ENCODE measurements at regions not wholly inside any gene's neighbourhood (a gene's known extent, or its start where the extent isn't known, plus 50 kb on each side); places are given as distances from the start of the nearest gene placed in this dataset.

DNA sequence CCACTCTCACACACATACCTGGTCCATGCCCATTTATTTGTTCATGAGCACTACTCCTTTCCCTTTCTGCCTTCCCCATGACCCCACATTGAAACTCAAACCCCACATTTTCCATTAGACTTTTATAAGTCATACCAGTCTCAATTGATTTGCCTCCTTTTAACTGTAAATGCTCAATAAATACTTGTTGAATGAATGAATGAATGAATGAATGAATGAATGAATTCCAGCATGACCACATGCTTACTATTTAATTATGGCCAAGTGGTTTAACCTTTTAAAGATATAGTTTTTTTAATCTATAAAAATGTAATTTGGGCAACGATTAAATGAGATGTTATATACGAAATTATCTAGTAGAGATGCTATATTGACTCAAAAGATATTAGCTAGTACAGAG, 54.1 kb upstream of the GRAMD2B start:
- DNase-seq (ENCODE audit: low read depth, low spot score): no peak
- no peak for FAIRE-seq
- Histone ChIP-seq H3K4me3 (no peak overlapping the region), H3K9ac (ENCODE audit: control insufficient read depth, insufficient read depth, low read length) (no peak overlapping the region), H3K79me2 (ENCODE audit: control insufficient read depth, insufficient read depth, low read length) (no peaks in the 10 kb centered on the region), H3K9me3 (replicated peaks; ENCODE audit: control insufficient read depth, insufficient read depth, low read length) (no peaks in the 10 kb centered on the region), H3K4me1 (ENCODE audit: control insufficient read depth, insufficient read depth, low read length) (no peaks in the 10 kb centered on the region), H2AFZ (ENCODE audit: control insufficient read depth, low read depth, low read length) (no peak overlapping the region), H3K27me3 (replicated peaks in 1 of 2; ENCODE audit: control insufficient read depth in 2 of 2, insufficient read depth in 2 of 2, low read length in 1 of 2) (no peaks in the 10 kb centered on the region), H4K20me1 (ENCODE audit: control insufficient read depth, insufficient read depth) (no peaks in the 10 kb centered on the region), H3K4me2 (ENCODE audit: control insufficient read depth, insufficient read depth) (no peak overlapping the region), H3K27ac (ENCODE audit: control insufficient read depth, insufficient read depth) (no peak overlapping the region), H3K36me3 (ENCODE audit: control insufficient read depth in 2 of 2, insufficient read depth in 2 of 2, low read length in 1 of 2) (no peaks in the 10 kb centered on the region)
- ATAC-seq: no peak
- BruUV-seq (replicated peaks): no TSS peak
- intact Hi-C loops (cut with micrococcal nuclease; ENCODE audit: unreplicated experiment): no loop called here
- CTCF ChIA-PET: interaction anchor here (0.7 to 2.4 kb wide), 5 partner anchors 11 to 170 kb away, joined by 3 to 6 read pairs (median 5); no protein-coding TSS in a partner anchor
- 88% methylated on average over 2 of the region's 2 CpGs for WGBS (ENCODE audit: insufficient coverage, insufficient replicate concordance, low lambda C conversion rate, missing lambda C conversion rate)
- RAD21 ChIA-PET (ENCODE audit: unreplicated experiment): no interaction called here
- in situ Hi-C loops (cut with MboI): no loop called here
- TF ChIP-seq ZNF24 (IDR thresholded peaks at IDR 0.05): peak; percentile 91
- TF ChIP-seq, protein P1, sequence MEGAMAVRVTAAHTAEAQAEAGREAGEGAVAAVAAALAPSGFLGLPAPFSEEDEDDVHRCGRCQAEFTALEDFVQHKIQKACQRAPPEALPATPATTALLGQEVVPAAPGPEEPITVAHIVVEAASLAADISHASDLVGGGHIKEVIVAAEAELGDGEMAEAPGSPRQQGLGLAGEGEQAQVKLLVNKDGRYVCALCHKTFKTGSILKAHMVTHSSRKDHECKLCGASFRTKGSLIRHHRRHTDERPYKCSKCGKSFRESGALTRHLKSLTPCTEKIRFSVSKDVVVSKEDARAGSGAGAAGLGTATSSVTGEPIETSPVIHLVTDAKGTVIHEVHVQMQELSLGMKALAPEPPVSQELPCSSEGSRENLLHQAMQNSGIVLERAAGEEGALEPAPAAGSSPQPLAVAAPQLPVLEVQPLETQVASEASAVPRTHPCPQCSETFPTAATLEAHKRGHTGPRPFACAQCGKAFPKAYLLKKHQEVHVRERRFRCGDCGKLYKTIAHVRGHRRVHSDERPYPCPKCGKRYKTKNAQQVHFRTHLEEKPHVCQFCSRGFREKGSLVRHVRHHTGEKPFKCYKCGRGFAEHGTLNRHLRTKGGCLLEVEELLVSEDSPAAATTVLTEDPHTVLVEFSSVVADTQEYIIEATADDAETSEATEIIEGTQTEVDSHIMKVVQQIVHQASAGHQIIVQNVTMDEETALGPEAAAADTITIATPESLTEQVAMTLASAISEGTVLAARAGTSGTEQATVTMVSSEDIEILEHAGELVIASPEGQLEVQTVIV (IDR thresholded peaks at IDR 0.05; ENCODE audit: borderline replicate concordance, partially characterized antibody): no peak
- POLR2A ChIA-PET: interaction anchor here (0.6 kb wide), 1 partner anchor 656 kb away, joined by 3 read pairs; no protein-coding TSS in a partner anchor
- SMC1A ChIA-PET (ENCODE audit: uncharacterized antibody, unreplicated experiment): interaction anchor here (0.7 to 2.8 kb wide), 8 partner anchors 9 to 132 kb away, joined by 3 to 13 read pairs (median 4); no protein-coding TSS in a partner anchor

DNA sequence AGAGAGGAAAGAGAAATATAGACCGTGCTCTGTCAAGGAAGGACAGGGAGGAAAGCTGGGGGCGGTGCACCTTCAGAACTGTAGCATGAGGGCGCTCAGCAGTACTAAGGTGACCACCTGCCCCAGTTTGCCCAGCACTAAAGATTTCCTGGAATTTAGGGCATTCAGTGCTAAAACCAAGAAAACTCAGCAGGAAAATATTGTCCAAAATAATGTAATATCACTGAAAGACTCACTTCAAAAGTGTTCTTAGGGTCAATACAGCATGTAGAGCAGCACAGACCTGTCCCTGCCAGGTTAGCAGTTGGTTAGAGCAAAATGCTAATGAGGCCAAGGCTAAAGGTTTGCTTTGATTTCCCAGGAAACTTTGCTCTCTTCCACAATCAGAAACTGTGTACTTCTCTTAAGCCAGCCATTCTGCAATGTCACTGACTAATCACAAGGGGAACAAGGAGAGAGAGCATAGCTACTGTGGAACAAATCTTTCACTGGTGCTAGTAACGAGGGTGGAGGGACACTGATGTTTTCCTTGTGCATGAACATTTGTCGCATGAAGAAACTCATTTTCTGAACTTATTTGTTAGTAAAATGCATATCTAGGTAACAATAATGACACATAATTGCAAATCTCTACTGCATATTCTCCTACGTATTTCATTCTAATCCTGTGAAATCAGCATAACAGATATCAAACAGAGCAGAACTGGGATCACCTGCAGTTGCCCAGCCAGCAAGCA, 53.0 kb upstream of the GRAMD2B start:
- Histone ChIP-seq H2AFZ (ENCODE audit: control insufficient read depth, low read depth, low read length) (no peak overlapping the region), H3K27ac (ENCODE audit: control insufficient read depth, insufficient read depth) (no peak overlapping the region), H3K4me1 (ENCODE audit: control insufficient read depth, insufficient read depth, low read length) (no peaks in the 10 kb centered on the region), H3K79me2 (ENCODE audit: control insufficient read depth, insufficient read depth, low read length) (no peaks in the 10 kb centered on the region), H3K4me2 (ENCODE audit: control insufficient read depth, insufficient read depth) (no peak overlapping the region), H3K9ac (ENCODE audit: control insufficient read depth, insufficient read depth, low read length) (no peak overlapping the region), H3K27me3 (replicated peaks in 1 of 2; ENCODE audit: control insufficient read depth in 2 of 2, insufficient read depth in 2 of 2, low read length in 1 of 2) (no peaks in the 10 kb centered on the region), H4K20me1 (ENCODE audit: control insufficient read depth, insufficient read depth) (no peaks in the 10 kb centered on the region), H3K4me3 (no peak overlapping the region), H3K9me3 (replicated peaks; ENCODE audit: control insufficient read depth, insufficient read depth, low read length) (no peaks in the 10 kb centered on the region), H3K36me3 (ENCODE audit: control insufficient read depth in 2 of 2, insufficient read depth in 2 of 2, low read length in 1 of 2) (no peaks in the 10 kb centered on the region)
- in situ Hi-C loops (cut with MboI): no loop called here
- ATAC-seq (peak; percentile 34; the same call in 1 of the 3 replicates), FAIRE-seq (no peak), DNase-seq (ENCODE audit: low read depth, low spot score) (no peak)
- intact Hi-C loops (cut with micrococcal nuclease; ENCODE audit: unreplicated experiment): no loop called here
- POLR2A ChIA-PET: interaction anchor here (0.6 kb wide), 1 partner anchor 655 kb away, joined by 3 read pairs; no protein-coding TSS in a partner anchor
- CTCF ChIA-PET: interaction anchor here (0.7 to 1.3 kb wide), 2 partner anchors 12 to 16 kb away, joined by 4 to 6 read pairs; no protein-coding TSS in a partner anchor
- WGBS (ENCODE audit: insufficient coverage, insufficient replicate concordance, low lambda C conversion rate, missing lambda C conversion rate): 57% methylated on average over 6 of the region's 6 CpGs
- SMC1A ChIA-PET (ENCODE audit: uncharacterized antibody, unreplicated experiment): interaction anchor here (0.7 to 2.8 kb wide), 5 partner anchors 10 to 131 kb away, joined by 4 to 13 read pairs (median 5); no protein-coding TSS in a partner anchor
- RAD21 ChIA-PET (ENCODE audit: unreplicated experiment): interaction anchor here (0.9 to 1.1 kb wide), 2 partner anchors 32 to 130 kb away, joined by 3 read pairs; no protein-coding TSS in a partner anchor
- BruUV-seq (replicated peaks): no TSS peak
- no peak for TF ChIP-seq DPF2 (IDR thresholded peaks at IDR 0.05)
- no peak for TF ChIP-seq SMARCA5 (IDR thresholded peaks at IDR 0.05)
- TF ChIP-seq SREBF2 (IDR thresholded peaks at IDR 0.05; ENCODE audit: low read length): no peak
- no peak for TF ChIP-seq WRNIP1 (IDR thresholded peaks at IDR 0.05; ENCODE audit: borderline replicate concordance, low read depth, low read length)
- TF ChIP-seq, protein P2, sequence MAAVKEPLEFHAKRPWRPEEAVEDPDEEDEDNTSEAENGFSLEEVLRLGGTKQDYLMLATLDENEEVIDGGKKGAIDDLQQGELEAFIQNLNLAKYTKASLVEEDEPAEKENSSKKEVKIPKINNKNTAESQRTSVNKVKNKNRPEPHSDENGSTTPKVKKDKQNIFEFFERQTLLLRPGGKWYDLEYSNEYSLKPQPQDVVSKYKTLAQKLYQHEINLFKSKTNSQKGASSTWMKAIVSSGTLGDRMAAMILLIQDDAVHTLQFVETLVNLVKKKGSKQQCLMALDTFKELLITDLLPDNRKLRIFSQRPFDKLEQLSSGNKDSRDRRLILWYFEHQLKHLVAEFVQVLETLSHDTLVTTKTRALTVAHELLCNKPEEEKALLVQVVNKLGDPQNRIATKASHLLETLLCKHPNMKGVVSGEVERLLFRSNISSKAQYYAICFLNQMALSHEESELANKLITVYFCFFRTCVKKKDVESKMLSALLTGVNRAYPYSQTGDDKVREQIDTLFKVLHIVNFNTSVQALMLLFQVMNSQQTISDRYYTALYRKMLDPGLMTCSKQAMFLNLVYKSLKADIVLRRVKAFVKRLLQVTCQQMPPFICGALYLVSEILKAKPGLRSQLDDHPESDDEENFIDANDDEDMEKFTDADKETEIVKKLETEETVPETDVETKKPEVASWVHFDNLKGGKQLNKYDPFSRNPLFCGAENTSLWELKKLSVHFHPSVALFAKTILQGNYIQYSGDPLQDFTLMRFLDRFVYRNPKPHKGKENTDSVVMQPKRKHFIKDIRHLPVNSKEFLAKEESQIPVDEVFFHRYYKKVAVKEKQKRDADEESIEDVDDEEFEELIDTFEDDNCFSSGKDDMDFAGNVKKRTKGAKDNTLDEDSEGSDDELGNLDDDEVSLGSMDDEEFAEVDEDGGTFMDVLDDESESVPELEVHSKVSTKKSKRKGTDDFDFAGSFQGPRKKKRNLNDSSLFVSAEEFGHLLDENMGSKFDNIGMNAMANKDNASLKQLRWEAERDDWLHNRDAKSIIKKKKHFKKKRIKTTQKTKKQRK (IDR thresholded peaks at IDR 0.05; ENCODE audit: low read depth, low read length): no peak

All from GM12878 (cell line).